Neural crest cell (in vitro differentiated cells): ENCODE measurements at regions not wholly inside any gene's neighbourhood (a gene's known extent, or its start where the extent isn't known, plus 50 kb on each side); places are given as distances from the start of the nearest gene placed in this dataset.

ENCODE experiments used
- DNase-seq: peaks from one replicate; pipeline ENCODE4 v3.0.0; 2021; ENCODE audit warnings: low read depth, mixed read lengths, low spot score
- H3K27ac Mint-ChIP-seq: one replicate; pipeline ENCODE4 v1.8.0; 2021; ENCODE audit warnings: mild to moderate bottlenecking, mixed read lengths; ENCODE audit not compliant: unreplicated experiment
- H3K27me3 Mint-ChIP-seq: 2 replicates; pipeline ENCODE4 v1.8.0; 2021; ENCODE audit warnings: low read depth, mild to moderate bottlenecking, mixed read lengths
- H3K36me3 Mint-ChIP-seq: 2 replicates; pipeline ENCODE4 v1.8.0; 2021; ENCODE audit warnings: low read depth, mild to moderate bottlenecking, mixed read lengths
- H3K4me1 Mint-ChIP-seq: 2 replicates; pipeline ENCODE4 v1.8.0; 2021; ENCODE audit warnings: mixed read lengths
- H3K4me3 Mint-ChIP-seq: one replicate; pipeline ENCODE4 v1.8.0; 2021; ENCODE audit warnings: mild to moderate bottlenecking, mixed read lengths
- H3K9me3 Mint-ChIP-seq: 2 replicates; pipeline ENCODE4 v1.8.0; 2021; ENCODE audit warnings: mixed read lengths
- TF ChIP-seq, protein P1 (sequence below): fragments of 200-600 bp; sonication (generic); conservative IDR thresholded peaks from 2 replicates; pipeline ENCODE4 v1.5.0; 2021; ENCODE audit warnings: antibody characterized with exemption, mild to moderate bottlenecking

GRCh38 chr18:40489301-40489700 lies 1465.7 kb upstream of the PIK3C3 start:
- TF ChIP-seq, protein P1, sequence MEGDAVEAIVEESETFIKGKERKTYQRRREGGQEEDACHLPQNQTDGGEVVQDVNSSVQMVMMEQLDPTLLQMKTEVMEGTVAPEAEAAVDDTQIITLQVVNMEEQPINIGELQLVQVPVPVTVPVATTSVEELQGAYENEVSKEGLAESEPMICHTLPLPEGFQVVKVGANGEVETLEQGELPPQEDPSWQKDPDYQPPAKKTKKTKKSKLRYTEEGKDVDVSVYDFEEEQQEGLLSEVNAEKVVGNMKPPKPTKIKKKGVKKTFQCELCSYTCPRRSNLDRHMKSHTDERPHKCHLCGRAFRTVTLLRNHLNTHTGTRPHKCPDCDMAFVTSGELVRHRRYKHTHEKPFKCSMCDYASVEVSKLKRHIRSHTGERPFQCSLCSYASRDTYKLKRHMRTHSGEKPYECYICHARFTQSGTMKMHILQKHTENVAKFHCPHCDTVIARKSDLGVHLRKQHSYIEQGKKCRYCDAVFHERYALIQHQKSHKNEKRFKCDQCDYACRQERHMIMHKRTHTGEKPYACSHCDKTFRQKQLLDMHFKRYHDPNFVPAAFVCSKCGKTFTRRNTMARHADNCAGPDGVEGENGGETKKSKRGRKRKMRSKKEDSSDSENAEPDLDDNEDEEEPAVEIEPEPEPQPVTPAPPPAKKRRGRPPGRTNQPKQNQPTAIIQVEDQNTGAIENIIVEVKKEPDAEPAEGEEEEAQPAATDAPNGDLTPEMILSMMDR, result no peak
- H3K27ac Mint-ChIP-seq, result no peak overlapping the region
- no peak for DNase-seq
- H3K36me3 Mint-ChIP-seq, result no peaks in the 10 kb centered on the region
- H3K4me1 Mint-ChIP-seq, result no peaks in the 10 kb centered on the region
- no peaks in the 10 kb centered on the region for H3K27me3 Mint-ChIP-seq
- no peaks in the 10 kb centered on the region for H3K9me3 Mint-ChIP-seq
- no peak overlapping the region for H3K4me3 Mint-ChIP-seq

DNA sequence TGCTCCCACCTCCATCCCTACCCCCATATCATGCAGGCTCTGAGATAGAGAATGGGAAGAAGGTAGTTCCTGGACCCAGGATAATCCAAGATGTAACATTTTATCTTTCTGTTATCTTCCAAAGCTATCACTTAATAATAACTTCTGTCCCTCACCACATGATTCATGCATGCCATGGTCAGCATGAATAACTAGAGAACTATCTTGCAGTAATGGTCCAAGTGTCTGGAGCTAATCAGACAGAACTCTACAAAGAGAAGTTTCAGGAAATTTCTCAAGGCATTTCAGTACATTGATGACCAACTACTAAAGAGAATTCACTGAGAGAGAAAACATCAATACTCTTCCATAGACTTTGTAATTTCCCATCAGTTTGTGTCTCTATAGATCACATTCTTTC lies 1469.7 kb upstream of the PIK3C3 start:
- no peaks in the 10 kb centered on the region for H3K27me3 Mint-ChIP-seq
- H3K27ac Mint-ChIP-seq, result no peak overlapping the region
- H3K9me3 Mint-ChIP-seq, result no peaks in the 10 kb centered on the region
- H3K4me3 Mint-ChIP-seq, result no peak overlapping the region
- TF ChIP-seq, protein P1, result no peak
- H3K36me3 Mint-ChIP-seq, result no peaks in the 10 kb centered on the region
- DNase-seq, result no peak
- H3K4me1 Mint-ChIP-seq, result no peaks in the 10 kb centered on the region

DNA sequence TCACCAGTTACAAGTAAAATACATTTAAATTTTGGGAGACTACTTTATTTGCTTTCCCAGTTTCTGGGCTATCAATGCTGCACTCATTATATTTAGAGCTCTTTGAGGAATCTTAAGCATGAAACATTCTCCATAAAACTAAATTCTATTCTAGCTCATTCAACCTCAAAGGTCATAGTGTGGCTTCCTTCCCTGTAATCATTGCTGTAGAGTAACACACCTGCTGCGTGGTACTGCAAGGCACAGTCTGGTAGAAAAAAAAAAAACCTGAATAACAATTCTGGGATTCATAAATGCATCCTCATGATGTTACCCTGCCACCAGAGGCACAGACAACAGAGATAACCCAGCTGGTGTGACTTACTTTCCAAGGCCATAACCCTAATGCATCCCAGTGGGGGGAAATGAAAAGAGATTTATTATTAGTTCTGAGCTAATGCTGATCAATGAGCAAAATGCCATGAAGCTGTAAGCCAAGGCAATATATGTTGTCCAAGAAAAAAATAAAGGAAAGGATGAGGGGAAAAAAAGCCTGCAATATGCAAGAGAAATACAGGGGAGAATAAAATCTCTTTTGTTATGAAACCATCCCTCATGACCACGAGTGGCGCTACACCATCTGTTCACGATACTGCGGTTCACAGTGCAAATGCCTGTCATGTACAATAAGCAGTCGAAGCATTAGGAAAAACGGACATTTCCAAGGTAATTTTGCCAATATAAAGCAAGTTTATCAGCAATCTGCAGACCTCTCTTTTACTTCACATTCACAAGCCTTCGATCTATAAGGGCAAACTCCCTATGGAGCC lies 1481.6 kb upstream of the PIK3C3 start:
- H3K27me3 Mint-ChIP-seq, result no peaks in the 10 kb centered on the region
- H3K27ac Mint-ChIP-seq, result no peak overlapping the region
- H3K4me1 Mint-ChIP-seq, result no peaks in the 10 kb centered on the region
- H3K36me3 Mint-ChIP-seq, result no peaks in the 10 kb centered on the region
- TF ChIP-seq, protein P1, result no peak
- DNase-seq, result no peak
- H3K9me3 Mint-ChIP-seq, result peaks cover 2% of the 10 kb centered on the region
- H3K4me3 Mint-ChIP-seq, result no peak overlapping the region

- no peaks in the 10 kb centered on the region for H3K4me1 Mint-ChIP-seq
- no peaks in the 10 kb centered on the region for H3K36me3 Mint-ChIP-seq
- H3K9me3 Mint-ChIP-seq, result peaks cover 1% of the 10 kb centered on the region
- no peaks in the 10 kb centered on the region for H3K27me3 Mint-ChIP-seq
- DNase-seq, result no peak
- no peak overlapping the region for H3K4me3 Mint-ChIP-seq
- TF ChIP-seq, protein P1, result no peak
- H3K27ac Mint-ChIP-seq, result no peak overlapping the region
Observed at GRCh38 chr18:40470723-40471122, 1484.3 kb upstream of the PIK3C3 start.

GRCh38 chr18:40469851-40470250 lies 1485.2 kb upstream of the PIK3C3 start:
- Mint-ChIP-seq H3K4me1 (no peaks in the 10 kb centered on the region), H3K27ac (no peak overlapping the region), H3K9me3 (no peaks in the 10 kb centered on the region), H3K27me3 (no peaks in the 10 kb centered on the region), H3K4me3 (no peak overlapping the region), H3K36me3 (no peaks in the 10 kb centered on the region)
- TF ChIP-seq, protein P1, result no peak
- DNase-seq, result no peak
